Neural progenitor cell (in vitro differentiated cells): ENCODE measurements at regions not wholly inside any gene's neighbourhood (a gene's known extent, or its start where the extent isn't known, plus 50 kb on each side); places are given as distances from the start of the nearest gene placed in this dataset.

Source experiments
- CTCF ChIP-seq: fragments of 200-600 bp; sonication (generic); IDR thresholded peaks from 2 replicates; pipeline ENCODE4 v1.5.1; 2017; ENCODE audit warnings: antibody characterized with exemption, mild to moderate bottlenecking
- EZH2 ChIP-seq: fragments of 200-600 bp; sonication (generic); IDR thresholded peaks from 2 replicates; pipeline ENCODE4 v1.6.1; 2017; ENCODE audit warnings: antibody characterized with exemption, mild to moderate bottlenecking, moderate library complexity
- EZH2phosphoT487 ChIP-seq: fragments of 200-600 bp; sonication (generic); IDR thresholded peaks from 2 replicates; pipeline ENCODE4 v1.6.1; 2017; ENCODE audit warnings: antibody characterized with exemption

GRCh38 chr3:110756705-110757104, 314.9 kb upstream of the NECTIN3 start:
- TF ChIP-seq CTCF (no peak), EZH2 (no peak), EZH2phosphoT487 (no peak)
